Activated CD4-positive, alpha-beta T cell treated with anti-CD3 and anti-CD28 coated beads, Interleukin-2, amount 10 ng/mL, durations not matched to agents 24 days and 14 days (primary cell): ENCODE measurements at regions not wholly inside any gene's neighbourhood (a gene's known extent, or its start where the extent isn't known, plus 50 kb on each side); places are given as distances from the start of the nearest gene placed in this dataset.

Experiments used
- DNase-seq: peaks from one replicate; pipeline ENCODE4 v3.0.0; 2022
- H3K27ac Mint-ChIP-seq: one replicate; pipeline ENCODE4 v1.8.0; 2022; ENCODE audit warnings: mild to moderate bottlenecking, mixed read lengths
- H3K27me3 Mint-ChIP-seq: one replicate; pipeline ENCODE4 v1.8.0; 2022; ENCODE audit warnings: mixed read lengths
- H3K36me3 Mint-ChIP-seq: one replicate; pipeline ENCODE4 v1.8.0; 2022; ENCODE audit warnings: low read depth, mild to moderate bottlenecking, mixed read lengths
- H3K4me1 Mint-ChIP-seq: one replicate; pipeline ENCODE4 v1.8.0; 2021; ENCODE audit warnings: mixed read lengths
- H3K4me3 Mint-ChIP-seq: one replicate; pipeline ENCODE4 v1.8.0; 2022; ENCODE audit warnings: mild to moderate bottlenecking, moderate library complexity, mixed read lengths
- H3K9me3 Mint-ChIP-seq: one replicate; pipeline ENCODE4 v1.8.0; 2021; ENCODE audit warnings: mixed read lengths
- intact Hi-C: fragments of 100-400 bp; cut with micrococcal nuclease; formaldehyde crosslinking; loops from one replicate; pipeline ENCODE4 v1.15.1; 2023

DNA sequence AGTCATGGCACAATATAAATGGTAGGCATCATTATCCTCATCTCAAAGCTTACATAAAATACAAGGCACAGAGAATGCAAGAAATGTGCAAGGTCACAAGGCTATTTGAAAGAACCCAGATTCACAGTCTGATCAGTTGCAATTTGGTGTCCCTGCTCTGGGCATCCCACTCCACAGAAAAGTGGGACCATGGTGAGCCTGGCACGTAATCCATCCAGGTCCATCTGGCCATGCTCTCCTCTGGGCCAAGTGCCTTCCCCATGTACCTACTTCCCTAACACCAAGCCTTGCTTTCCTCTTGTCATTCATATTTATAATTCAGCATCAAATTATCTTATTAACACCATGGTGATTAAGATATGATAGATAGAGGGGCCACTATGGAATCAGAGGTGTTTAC, 390.0 kb downstream of the CDH11 start:
- H3K4me3 Mint-ChIP-seq = no peak overlapping the region
- H3K36me3 Mint-ChIP-seq = no peaks in the 10 kb centered on the region
- H3K27ac Mint-ChIP-seq = no peak overlapping the region
- no peaks in the 10 kb centered on the region for H3K27me3 Mint-ChIP-seq
- intact Hi-C loops = no loop called here
- H3K9me3 Mint-ChIP-seq = peaks cover 9% of the 10 kb centered on the region
- DNase-seq = no peak
- no peaks in the 10 kb centered on the region for H3K4me1 Mint-ChIP-seq

DNA sequence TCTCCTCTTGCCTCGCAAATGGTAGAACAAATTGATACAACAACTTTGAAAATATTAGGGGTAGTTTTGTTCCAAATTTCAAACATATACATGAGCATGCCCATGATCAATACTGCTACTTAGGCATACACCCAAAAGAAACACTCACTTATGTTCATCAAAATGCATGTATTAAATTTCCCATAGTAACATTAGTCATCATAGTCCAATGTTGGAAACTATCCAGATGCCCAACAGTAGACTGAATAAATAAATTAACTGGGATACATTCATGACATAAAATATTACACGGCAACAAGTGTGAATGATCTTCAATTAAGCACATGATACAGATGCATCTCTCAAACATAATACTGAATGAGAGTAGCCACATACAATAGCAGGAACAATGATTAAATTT, 391.6 kb downstream of the CDH11 start:
- intact Hi-C loops = no loop called here
- Mint-ChIP-seq H3K4me3 (no peak overlapping the region), H3K4me1 (no peaks in the 10 kb centered on the region), H3K27me3 (no peaks in the 10 kb centered on the region), H3K36me3 (no peaks in the 10 kb centered on the region), H3K27ac (no peak overlapping the region), H3K9me3 (peaks cover 5% of the 10 kb centered on the region)
- DNase-seq = no peak

DNA sequence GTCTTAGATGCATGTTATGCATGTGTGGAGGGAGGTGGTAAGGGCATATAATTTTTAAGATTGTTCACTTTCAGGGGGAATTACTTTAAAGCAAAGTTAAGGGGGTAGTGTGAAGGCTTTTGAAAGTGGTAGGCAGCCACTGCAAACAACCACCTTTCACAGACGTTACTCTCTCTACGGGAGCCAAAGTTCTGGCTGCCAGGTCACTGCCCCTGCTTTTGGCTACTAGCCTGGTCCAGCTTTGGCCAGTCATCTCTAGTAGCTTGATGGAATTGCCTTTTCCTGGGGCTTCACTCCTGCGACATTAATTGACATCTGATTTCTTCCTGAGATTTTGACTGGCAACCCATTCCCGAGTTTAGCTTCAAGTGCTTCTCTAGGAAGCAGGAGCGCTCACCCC, 397.5 kb downstream of the CDH11 start:
- H3K27me3 Mint-ChIP-seq = no peaks in the 10 kb centered on the region

DNA sequence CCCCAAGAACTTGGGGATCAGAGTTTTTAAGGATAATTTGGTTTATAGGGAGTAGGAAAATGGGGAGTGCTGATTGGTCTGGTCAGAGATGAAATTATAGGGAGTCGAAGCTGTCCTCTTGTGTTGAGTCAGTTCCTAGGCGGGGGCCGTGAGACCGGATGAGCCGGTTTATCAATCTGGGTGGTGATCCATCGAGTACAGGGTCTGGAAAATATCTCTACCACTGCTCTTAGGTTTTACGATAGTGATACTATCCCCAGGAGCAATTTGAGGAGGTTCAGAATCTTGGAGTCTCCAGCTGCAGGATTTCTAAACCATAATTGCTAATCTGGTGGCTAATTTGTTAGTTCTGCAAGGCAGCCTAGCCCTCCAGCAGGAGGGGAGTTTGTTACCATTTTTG, 403.4 kb downstream of the CDH11 start:
- Mint-ChIP-seq H3K9me3 (no peaks in the 10 kb centered on the region), H3K27me3 (no peaks in the 10 kb centered on the region), H3K27ac (no peak overlapping the region), H3K4me1 (no peaks in the 10 kb centered on the region), H3K36me3 (no peaks in the 10 kb centered on the region), H3K4me3 (no peak overlapping the region)
- DNase-seq = no peak
- intact Hi-C loops = no loop called here

More for the DNA sequence above, 397.5 kb downstream of the CDH11 start:
- no peaks in the 10 kb centered on the region for H3K4me1 Mint-ChIP-seq
- H3K36me3 Mint-ChIP-seq = no peaks in the 10 kb centered on the region
- no peak overlapping the region for H3K27ac Mint-ChIP-seq
- intact Hi-C loops = no loop called here
- DNase-seq = no peak
- no peak overlapping the region for H3K4me3 Mint-ChIP-seq
- no peaks in the 10 kb centered on the region for H3K9me3 Mint-ChIP-seq

DNA sequence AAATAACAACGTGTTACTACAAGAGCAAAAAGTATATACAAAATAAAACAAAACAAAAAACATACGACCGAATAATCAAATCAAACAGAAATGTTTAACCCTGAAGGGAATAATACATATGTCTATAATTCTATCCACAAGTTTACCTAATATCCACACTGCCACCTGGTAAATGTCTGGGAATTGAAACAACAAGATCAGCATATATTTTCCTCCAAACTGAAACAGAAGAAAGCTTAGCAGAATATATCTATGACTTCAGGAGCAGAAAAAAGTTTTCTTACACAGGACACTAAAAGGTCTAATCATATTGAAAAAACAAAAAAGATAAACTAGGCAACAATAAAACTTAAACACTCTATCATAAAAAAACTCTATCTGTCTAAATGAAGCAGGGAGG, 404.0 kb downstream of the CDH11 start:
- intact Hi-C loops = no loop called here
- H3K4me3 Mint-ChIP-seq = no peak overlapping the region
- H3K27ac Mint-ChIP-seq = no peak overlapping the region
- no peak for DNase-seq
- no peaks in the 10 kb centered on the region for H3K9me3 Mint-ChIP-seq
- no peaks in the 10 kb centered on the region for H3K36me3 Mint-ChIP-seq
- no peaks in the 10 kb centered on the region for H3K4me1 Mint-ChIP-seq
- no peaks in the 10 kb centered on the region for H3K27me3 Mint-ChIP-seq

DNA sequence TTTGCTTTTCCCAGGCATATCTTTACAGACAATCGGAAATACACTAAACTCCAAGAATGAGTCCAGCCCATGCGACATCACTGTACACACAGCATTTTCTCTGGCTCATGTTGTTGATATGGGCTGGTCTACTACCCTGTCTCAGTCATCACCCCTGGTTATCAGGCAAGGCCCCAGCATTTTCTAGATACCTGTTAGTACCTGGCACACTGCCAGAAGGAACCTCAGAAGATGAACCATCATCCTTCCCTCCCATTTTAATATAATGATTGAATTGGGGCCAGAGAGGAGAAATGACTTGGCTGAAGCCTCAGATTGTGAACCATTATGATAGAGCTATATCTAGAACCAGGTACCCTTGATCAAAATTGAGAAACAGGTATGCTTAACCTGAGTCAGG, 406.2 kb downstream of the CDH11 start:
- intact Hi-C loops = no loop called here
- Mint-ChIP-seq H3K9me3 (peaks cover 5% of the 10 kb centered on the region), H3K36me3 (no peaks in the 10 kb centered on the region), H3K4me1 (no peaks in the 10 kb centered on the region), H3K27me3 (no peaks in the 10 kb centered on the region), H3K4me3 (no peak overlapping the region), H3K27ac (no peak overlapping the region)
- DNase-seq = no peak

DNA sequence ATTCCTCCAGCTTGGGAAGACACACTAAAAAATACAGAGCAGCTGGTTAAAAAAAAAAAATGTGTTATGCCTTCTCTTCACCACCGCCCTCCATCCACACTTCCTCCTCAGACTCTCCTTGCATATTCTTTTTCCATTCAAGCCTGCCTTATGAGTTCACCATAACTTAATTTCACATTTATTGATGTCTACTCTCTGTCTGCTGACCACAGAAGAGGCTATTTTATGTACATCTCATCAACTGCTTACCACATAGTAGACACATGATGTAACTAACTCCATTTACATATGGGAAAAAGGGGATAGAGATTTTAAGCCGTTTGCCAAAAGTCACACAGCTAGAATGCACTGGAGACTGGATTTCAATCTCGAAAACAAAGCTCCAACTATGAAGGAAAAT, 409.8 kb downstream of the CDH11 start:
- DNase-seq = no peak
- H3K36me3 Mint-ChIP-seq = no peaks in the 10 kb centered on the region

DNA sequence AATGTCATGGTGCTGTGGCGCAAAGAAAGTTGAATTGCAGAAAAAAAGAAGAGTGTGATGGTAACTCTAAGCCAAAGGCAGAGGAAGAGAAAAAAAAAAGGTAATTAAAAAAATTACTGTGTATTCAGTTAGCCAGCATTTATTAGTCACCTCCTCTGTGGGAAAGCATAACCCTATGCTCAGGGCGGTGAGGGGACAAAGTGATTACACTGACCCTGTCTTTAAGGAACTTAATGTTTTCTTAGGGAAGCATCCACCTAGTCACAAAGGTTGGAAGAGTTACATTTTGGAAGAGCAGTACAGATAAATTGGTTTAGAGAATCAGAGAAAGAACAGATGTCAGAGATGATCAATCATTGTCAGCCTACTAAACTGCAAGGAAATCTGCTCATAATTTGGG, 410.3 kb downstream of the CDH11 start:
- intact Hi-C loops = no loop called here
- no peaks in the 10 kb centered on the region for H3K36me3 Mint-ChIP-seq

More for the DNA sequence above, 409.8 kb downstream of the CDH11 start:
- no peak overlapping the region for H3K27ac Mint-ChIP-seq
- H3K9me3 Mint-ChIP-seq = peaks cover 13% of the 10 kb centered on the region
- H3K4me1 Mint-ChIP-seq = no peaks in the 10 kb centered on the region
- no peak overlapping the region for H3K4me3 Mint-ChIP-seq
- no peaks in the 10 kb centered on the region for H3K27me3 Mint-ChIP-seq
- intact Hi-C loops = no loop called here

DNA sequence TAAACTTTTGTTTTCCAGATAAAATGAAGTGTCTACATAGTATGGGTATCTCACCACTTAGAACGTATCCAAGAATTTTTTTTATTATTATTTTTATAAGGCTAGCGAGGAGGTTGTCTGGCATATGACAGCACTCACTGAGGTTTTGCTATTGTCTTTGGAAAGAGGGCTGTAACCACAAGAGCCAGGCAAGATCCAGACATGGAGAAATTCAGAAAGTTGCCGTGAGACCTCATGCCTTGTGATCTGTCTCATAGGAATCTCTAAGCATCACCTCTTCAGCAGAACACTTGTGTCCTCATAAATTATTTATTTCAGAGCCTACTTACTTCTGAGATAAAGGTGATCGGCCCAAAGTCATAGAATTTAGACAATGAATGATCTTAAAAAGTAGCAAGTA, 410.8 kb downstream of the CDH11 start:
- intact Hi-C loops = no loop called here
- Mint-ChIP-seq H3K36me3 (no peaks in the 10 kb centered on the region), H3K4me1 (no peaks in the 10 kb centered on the region)

More for the DNA sequence above, 410.3 kb downstream of the CDH11 start:
- Mint-ChIP-seq H3K9me3 (peaks cover 13% of the 10 kb centered on the region), H3K4me1 (no peaks in the 10 kb centered on the region), H3K27ac (no peak overlapping the region), H3K4me3 (no peak overlapping the region), H3K27me3 (no peaks in the 10 kb centered on the region)
- no peak for DNase-seq

DNA sequence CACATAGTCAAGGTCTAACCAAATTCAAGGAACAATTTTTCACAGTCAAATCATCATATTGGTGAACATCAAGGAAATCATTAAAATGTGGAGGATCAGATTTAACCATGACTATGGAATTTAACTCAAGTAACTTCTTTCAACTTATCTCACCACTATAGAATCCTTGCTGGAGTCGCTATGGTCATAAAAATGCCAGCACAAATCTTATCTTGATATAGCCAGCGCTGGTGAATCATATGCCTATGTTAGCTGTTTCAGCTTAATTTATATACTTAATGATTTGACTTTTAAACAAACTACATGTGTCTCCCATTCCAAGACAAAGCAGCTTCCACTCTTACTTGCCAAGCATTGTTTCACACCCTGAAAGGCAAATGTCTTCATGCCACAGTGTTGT, 416.4 kb downstream of the CDH11 start:
- no peak for DNase-seq
- no peaks in the 10 kb centered on the region for H3K36me3 Mint-ChIP-seq
- H3K27me3 Mint-ChIP-seq = no peaks in the 10 kb centered on the region
- H3K9me3 Mint-ChIP-seq = peaks cover 8% of the 10 kb centered on the region
- H3K4me1 Mint-ChIP-seq = no peaks in the 10 kb centered on the region
- H3K4me3 Mint-ChIP-seq = no peak overlapping the region
- intact Hi-C loops = no loop called here
- no peak overlapping the region for H3K27ac Mint-ChIP-seq

More for the DNA sequence above, 410.8 kb downstream of the CDH11 start:
- Mint-ChIP-seq H3K27me3 (no peaks in the 10 kb centered on the region), H3K4me3 (no peak overlapping the region), H3K27ac (no peak overlapping the region), H3K9me3 (peaks cover 13% of the 10 kb centered on the region)
- no peak for DNase-seq

DNA sequence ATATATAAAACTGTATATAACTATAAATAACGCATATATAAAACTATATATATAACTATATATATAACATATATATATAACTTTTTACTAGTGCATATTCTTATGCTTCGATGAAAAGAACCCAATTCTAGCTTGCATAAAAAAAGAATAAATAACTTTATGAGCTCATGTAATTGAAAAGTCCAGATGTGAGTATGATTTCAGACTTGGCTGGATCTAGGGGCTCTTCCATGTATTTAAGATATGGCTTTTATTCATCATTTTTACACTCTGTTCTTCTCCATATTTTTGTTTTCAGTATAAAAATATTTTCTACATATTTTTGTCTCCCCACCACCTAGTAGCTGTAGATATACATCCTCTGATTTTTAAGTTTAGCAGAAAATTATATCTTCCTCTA, 417.5 kb downstream of the CDH11 start:
- Mint-ChIP-seq H3K9me3 (peaks cover 4% of the 10 kb centered on the region), H3K27ac (no peak overlapping the region), H3K36me3 (no peaks in the 10 kb centered on the region), H3K4me1 (no peaks in the 10 kb centered on the region), H3K27me3 (no peaks in the 10 kb centered on the region), H3K4me3 (no peak overlapping the region)
- no peak for DNase-seq
- intact Hi-C loops = no loop called here

DNA sequence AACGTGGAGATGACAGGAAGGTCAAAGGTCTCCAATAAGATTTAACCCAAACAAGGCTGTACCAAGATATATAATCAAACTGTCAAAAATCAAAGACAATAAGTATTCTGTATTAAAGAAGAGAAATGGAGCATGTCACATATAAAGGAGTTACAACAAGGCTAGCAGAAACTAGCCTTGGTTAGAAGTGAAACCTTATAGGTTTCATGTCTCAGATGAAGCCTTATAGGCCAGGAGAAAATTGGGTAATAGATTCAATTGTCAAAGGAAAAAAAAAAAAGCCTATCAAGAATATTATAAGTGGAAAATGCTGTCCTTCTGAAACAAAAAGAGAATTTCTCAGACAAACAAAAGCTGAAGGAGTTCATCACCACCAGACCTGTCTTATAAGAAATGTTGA, 419.4 kb downstream of the CDH11 start:
- Mint-ChIP-seq H3K4me1 (no peaks in the 10 kb centered on the region), H3K36me3 (no peaks in the 10 kb centered on the region), H3K4me3 (no peak overlapping the region), H3K27me3 (no peaks in the 10 kb centered on the region), H3K9me3 (peaks cover 5% of the 10 kb centered on the region), H3K27ac (no peak overlapping the region)
- DNase-seq = no peak
- intact Hi-C loops = no loop called here

DNA sequence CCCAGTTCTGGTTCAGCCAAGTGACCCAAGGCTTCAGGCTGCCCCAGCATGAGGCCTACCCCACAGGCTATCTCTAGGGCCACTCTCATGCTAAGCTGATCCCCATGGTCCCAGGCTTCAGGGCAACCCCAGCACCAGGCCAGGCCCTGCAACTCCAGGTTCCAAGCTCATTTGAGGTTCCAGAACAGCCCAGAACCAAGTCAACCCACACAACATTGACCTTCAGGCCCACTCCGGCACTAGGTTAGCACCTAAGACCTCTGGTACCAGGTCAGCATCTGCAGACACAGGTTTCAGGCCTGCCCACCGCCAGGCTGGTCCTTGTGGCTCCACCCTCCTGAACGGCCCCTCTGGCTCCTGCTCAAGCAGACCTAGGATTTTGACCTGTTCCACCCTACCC, 421.2 kb downstream of the CDH11 start:
- intact Hi-C loops = no loop called here
- Mint-ChIP-seq H3K36me3 (no peaks in the 10 kb centered on the region), H3K4me1 (no peaks in the 10 kb centered on the region), H3K27ac (no peak overlapping the region), H3K27me3 (no peaks in the 10 kb centered on the region), H3K4me3 (no peak overlapping the region), H3K9me3 (peaks cover 4% of the 10 kb centered on the region)
- DNase-seq = no peak

DNA sequence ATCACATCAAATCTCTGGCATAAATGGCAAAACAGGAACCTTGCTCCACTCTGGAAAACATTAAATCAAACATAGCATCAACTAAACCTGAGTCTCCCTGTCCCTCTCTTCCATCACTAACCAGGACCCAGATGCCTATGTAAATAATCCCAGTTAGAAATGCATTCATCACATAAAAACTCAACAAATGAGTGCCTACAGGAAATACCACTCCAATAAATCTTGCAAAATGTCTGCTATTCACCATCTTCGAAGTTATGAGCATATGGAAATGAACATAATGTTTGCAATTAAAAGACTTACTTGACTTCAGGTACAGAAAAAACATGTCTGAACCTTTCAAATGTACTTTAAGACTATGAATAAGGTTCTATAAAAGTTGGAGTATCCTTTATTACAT, 425.0 kb downstream of the CDH11 start:
- intact Hi-C loops = no loop called here
- no peak overlapping the region for H3K4me3 Mint-ChIP-seq
- no peaks in the 10 kb centered on the region for H3K36me3 Mint-ChIP-seq
- peaks cover 7% of the 10 kb centered on the region for H3K9me3 Mint-ChIP-seq
- DNase-seq = no peak
- no peak overlapping the region for H3K27ac Mint-ChIP-seq
- no peaks in the 10 kb centered on the region for H3K4me1 Mint-ChIP-seq
- no peaks in the 10 kb centered on the region for H3K27me3 Mint-ChIP-seq

DNA sequence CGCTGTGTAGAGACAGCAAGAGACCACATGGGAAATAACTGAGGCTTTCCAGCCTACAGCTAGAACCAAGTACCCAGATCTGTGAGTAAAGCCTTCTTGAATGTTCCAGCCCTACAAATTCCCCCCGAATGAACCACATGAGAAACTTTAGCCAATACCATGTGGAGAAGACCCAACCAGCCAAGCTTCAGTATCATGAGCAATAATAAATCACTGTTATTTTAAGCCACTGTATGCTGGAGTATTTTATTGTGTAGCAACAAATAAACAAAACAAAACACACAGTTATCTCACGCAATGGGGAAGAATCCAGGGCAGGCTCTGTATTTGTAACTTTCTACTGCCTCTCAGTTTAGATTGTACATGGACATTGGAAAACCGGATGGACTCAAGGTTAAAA, 426.2 kb downstream of the CDH11 start:
- Mint-ChIP-seq H3K36me3 (no peaks in the 10 kb centered on the region), H3K4me1 (no peaks in the 10 kb centered on the region), H3K27me3 (no peaks in the 10 kb centered on the region), H3K4me3 (no peak overlapping the region), H3K9me3 (peaks cover 7% of the 10 kb centered on the region), H3K27ac (no peak overlapping the region)
- DNase-seq = no peak
- intact Hi-C loops = no loop called here
